Motor neuron (in vitro differentiated cells): ENCODE measurements at regions not wholly inside any gene's neighbourhood (a gene's known extent, or its start where the extent isn't known, plus 50 kb on each side); places are given as distances from the start of the nearest gene placed in this dataset.
"Not testable (repeated sequence)": the region's sequence is repeated elsewhere in the genome, so short reads cannot be mapped to it uniquely, and the experiment has no call there.

Experiments
- ATAC-seq, 8 experiments: fragments of 200-7000 bp; cut with Tn5 transposase; replicated peaks in 6 of 8; 2 replicates each; pipeline ENCODE4 v1.8.0; 2021; ENCODE audit warnings: mild to moderate bottlenecking in 8 of 8, moderate library complexity in 8 of 8
- H3K27ac ChIP-seq, 2 donors: fragments of 250-450 bp; sonication (Bioruptor Pico); 2 replicates each; pipeline ENCODE4 v1.9.0; 2021; ENCODE audit warnings: antibody characterized with exemption in 2 of 2, mild to moderate bottlenecking in 2 of 2, moderate library complexity in 1 of 2
- H3K4me1 ChIP-seq, 2 donors: fragments of 250-450 bp; sonication (Bioruptor Pico); replicated peaks in 1 of 2; 2 replicates each; pipeline ENCODE4 v1.6.1; 2021; ENCODE audit warnings: antibody characterized with exemption in 2 of 2, mild to moderate bottlenecking in 2 of 2, moderate library complexity in 1 of 2
- H3K4me3 ChIP-seq, 5 donors: fragments of 250-450 bp; sonication (Bioruptor Pico); 2 replicates each; pipeline ENCODE4 v1.9.0; 2021; ENCODE audit warnings: antibody characterized with exemption in 5 of 5, mild to moderate bottlenecking in 5 of 5, moderate library complexity in 4 of 5
- WGBS, 10 experiments: fragments of 450-650 bp; shearing (Covaris generic); methylation state at CpG; one replicate each; pipeline ENCODE4 v1.0.0; 2022; 5-methylcytosine and 5-hydroxymethylcytosine counted together
- in situ Hi-C, 9 experiments: fragments of 400-800 bp; cut with MboI; loops; one replicate each; pipeline ENCODE4 v1.15.0; 2021; ENCODE audit warnings: low sequenced_read_pairs in 9 of 9, low pct_unique_long_range_greater_than_20kb in 2 of 9; ENCODE audit not compliant: unreplicated experiment in 9 of 9

DNA sequence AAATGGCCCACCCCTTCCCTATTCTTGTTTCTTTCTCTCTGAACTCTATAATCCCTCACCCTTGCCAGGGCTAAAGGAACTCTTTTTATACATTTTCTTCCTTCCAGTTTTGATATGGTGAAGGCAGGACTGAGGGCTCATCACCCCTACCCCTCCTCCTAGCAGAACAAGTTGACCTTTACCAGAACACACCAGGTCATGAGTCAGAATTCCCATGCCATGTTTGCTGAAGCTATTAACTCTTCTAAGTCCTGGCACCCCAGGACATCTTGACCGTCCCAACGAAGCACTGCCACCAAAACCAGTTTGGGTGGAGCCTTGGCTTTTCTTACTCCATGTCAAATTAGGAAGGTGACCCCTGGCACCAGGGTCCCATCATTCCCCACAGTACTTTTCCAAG lies 57.5 kb upstream of the DYNLT3 start:
- ATAC-seq = no peak
- no peak overlapping the region for H3K4me3 ChIP-seq
- H3K4me1 ChIP-seq = no peaks in the 10 kb centered on the region
- WGBS, 10 experiments = 25 to 80% methylated on average over 1 to 2 of the region's 2 CpGs; no CpG with 5 or more reads in 8 of the 10 experiments
- H3K27ac ChIP-seq = no peak overlapping the region
- in situ Hi-C loops = loop anchor here in 2 of 9 experiments (25.0 kb wide), 1 partner anchor 257 kb away; no protein-coding TSS in a partner anchor

DNA sequence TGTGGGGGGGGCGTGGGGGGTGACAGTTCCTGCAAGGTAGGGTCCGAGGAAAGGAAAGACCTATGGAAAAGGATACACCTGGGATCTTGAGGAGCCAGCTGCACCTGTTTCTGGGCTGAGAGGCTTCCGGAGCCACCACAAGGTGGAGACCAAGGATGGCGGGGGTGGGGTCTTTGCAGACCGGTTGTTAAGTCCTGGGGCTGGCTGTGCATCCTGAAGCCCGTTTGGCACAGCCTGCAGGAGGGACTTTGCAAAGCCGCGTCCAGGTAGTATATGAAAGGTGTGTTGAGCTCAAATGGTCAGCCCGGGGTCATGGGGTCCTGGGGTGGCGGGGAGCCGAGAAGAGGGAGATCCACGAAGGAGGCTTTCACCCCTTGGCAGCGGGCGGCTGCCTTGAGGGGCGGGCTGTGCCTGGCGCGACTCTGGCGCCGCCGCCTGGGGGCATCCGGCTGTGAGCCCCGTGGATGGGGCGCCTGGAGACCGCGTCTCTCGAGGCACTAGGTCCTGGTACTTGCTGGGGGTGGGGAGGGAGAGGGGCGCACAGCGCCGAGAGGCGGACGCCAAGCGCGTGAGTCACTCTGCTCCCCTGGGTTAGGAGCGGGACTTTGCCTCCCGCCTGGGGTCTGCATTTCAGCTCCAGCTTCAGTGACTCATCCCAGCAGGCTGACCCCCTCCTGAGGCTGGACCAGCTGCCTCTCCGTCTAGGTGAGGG lies 58.2 kb upstream of the DYNLT3 start:
- WGBS, 10 experiments = no CpG with 5 or more reads among the region's 36 CpGs
- peak; percentile 50 to 98 (median 94) for ATAC-seq
- Histone ChIP-seq H3K4me3 (peak overlapping the region; percentile 8 to 13 (median 8)), H3K27ac (no peak overlapping the region), H3K4me1 (no peaks in the 10 kb centered on the region)
- in situ Hi-C loops = loop anchor here in 2 of 9 experiments (25.0 kb wide), 1 partner anchor 257 kb away; no protein-coding TSS in a partner anchor

DNA sequence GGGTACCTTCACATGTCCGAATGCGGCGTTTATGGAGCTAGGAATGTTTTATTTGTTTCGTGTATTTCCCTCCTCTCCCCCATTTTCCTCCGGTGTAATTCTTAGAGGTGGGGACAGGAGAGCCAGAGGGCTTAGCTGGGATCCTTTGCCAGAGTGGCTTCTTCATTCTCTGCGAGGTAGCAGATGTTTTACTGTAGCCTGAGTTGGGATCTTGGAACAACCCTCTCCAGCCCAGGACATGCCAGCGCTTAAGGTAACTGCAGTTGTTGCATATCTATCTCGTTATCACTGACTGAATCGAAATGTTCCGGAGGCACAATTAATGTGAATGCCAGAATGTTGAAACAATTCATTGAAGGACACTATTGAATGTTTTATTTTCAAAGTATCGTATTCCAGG lies 59.0 kb upstream of the DYNLT3 start:
- ATAC-seq = peak in 1 of 8 experiments; percentile 48
- Histone ChIP-seq H3K4me3 (peak overlapping the region in 1 of 5 donors; percentile 13), H3K4me1 (no peaks in the 10 kb centered on the region), H3K27ac (no peak overlapping the region)
- in situ Hi-C loops = loop anchor here in 2 of 9 experiments (25.0 kb wide), 1 partner anchor 256 kb away; no protein-coding TSS in a partner anchor
- WGBS, 10 experiments = 0 to 78% (median 54%) methylated on average over 1 to 7 of the region's 11 CpGs; no CpG with 5 or more reads in 4 of the 10 experiments

DNA sequence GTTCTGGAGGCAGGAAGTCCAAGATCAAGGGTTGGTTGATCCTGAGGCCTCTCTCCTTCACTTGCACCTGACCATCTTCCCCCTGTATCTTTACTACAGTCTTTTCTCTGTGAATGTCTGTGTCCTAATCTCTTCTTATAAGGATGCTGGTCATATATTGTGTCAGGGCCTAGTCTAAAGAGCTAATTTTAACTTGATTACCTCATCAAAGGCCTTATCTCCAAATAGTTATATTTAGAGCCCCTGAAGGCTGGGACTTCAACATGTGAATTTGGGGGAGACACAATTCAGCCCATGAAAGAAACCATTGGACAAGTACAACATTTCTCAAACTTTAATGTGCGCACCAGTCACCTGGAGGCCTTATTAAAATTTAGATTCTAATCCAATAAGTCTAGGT lies 62.8 kb upstream of the DYNLT3 start:
- no peak overlapping the region for H3K4me3 ChIP-seq
- WGBS, 10 experiments = 100% methylated on average over 1 of the region's 1 CpG; no CpG with 5 or more reads in 9 of the 10 experiments
- no peak for ATAC-seq
- in situ Hi-C loops = loop anchor here in 2 of 9 experiments (25.0 kb wide), 1 partner anchor 252 kb away; no protein-coding TSS in a partner anchor
- H3K4me1 ChIP-seq = no peaks in the 10 kb centered on the region
- no peak overlapping the region for H3K27ac ChIP-seq

DNA sequence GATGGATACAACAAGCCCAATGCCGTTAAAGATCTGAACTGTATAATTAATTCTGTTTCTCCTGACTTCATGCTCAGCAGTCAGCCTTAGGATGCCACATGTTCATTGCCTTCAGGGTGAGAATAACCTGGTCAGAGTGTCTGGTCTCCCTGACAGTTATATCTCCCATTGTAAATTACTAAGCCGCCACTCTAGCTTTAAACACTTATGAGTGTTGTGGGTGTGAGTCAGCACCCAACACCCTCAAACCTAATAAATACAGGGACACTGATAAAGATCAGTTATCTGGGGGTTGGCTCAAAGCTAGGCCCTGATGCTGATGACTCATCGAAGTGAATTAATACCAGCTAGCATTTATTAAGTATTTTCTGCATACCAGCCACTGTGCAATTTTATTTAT lies 64.9 kb upstream of the DYNLT3 start:
- ATAC-seq = peak; percentile 50 to 90 (median 73)
- Histone ChIP-seq H3K27ac (no peak overlapping the region), H3K4me1 (no peaks in the 10 kb centered on the region), H3K4me3 (no peak overlapping the region)
- in situ Hi-C loops = loop anchor here in 2 of 9 experiments (25.0 kb wide), 1 partner anchor 250 kb away; no protein-coding TSS in a partner anchor
- WGBS, 10 experiments = 20 to 100% (median 45%) methylated on average over 1 to 2 of the region's 3 CpGs; no CpG with 5 or more reads in 7 of the 10 experiments

DNA sequence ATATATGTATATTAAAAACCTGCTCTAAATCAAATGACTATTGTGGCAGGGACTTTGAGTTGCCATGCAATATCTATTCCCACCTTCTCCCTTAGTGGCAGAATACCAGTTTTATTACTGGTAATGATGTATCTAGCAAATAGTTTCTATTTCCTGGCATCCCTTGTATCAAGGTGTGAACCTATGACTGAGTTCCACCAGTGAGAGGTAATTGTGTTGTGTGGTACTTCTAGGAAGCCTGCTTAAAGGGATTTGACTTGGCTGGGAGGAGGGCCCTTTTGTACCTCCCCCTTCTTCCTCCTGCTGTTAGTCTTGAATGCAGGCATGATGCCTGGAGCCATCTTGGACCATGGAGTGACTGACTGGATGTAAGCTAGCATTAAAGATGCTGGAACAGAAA lies 65.4 kb upstream of the DYNLT3 start:
- H3K4me1 ChIP-seq = no peaks in the 10 kb centered on the region
- ATAC-seq = peak in 1 of 8 experiments; percentile 44
- in situ Hi-C loops = loop anchor here in 2 of 9 experiments (25.0 kb wide), 1 partner anchor 250 kb away; no protein-coding TSS in a partner anchor
- H3K27ac ChIP-seq = no peak overlapping the region
- H3K4me3 ChIP-seq = no peak overlapping the region

DNA sequence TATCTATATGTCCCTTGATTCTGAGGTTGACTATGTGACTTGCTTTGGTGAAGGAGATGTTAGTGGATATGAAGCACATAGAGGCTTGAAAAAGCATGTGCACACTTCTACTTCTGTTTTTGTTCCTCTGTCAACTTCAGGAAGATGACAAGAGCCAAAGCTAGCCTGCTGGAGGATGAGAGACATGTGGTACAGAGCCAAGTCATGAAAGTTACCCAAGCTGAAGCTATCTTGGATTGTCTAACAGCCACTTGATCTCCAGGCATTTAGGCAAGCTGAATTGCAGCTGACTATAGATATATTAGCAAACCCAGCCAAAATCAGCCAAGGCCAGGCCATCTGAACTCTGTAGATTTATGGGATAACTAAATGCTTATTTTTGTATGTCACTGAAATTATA lies 70.8 kb upstream of the DYNLT3 start:
- Histone ChIP-seq H3K4me3 (no peak overlapping the region), H3K4me1 (no peaks in the 10 kb centered on the region), H3K27ac (no peak overlapping the region)
- in situ Hi-C loops = loop anchor here in 2 of 9 experiments (25.0 kb wide), 1 partner anchor 244 kb away; no protein-coding TSS in a partner anchor
- no peak for ATAC-seq

DNA sequence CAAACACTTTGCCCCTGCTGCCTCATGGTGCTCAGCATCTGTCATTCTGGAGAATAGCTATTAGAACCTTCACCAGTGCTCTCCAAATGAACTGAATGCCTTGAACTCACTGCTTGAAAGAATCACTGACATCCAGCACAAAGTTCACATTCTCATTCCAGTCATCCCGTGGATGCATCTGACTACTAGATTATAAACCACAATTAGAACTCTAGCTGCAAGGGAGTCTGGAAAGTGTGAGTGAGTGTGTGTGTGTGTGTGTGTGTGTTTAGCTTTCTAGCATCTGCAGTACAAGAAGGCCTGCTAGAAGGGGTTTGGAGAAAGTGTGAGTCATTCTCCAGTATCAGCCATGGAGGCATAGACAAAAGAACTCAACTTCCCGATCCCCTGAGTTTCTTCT lies 71.3 kb upstream of the DYNLT3 start:
- Histone ChIP-seq H3K4me1 (no peaks in the 10 kb centered on the region), H3K27ac (no peak overlapping the region), H3K4me3 (no peak overlapping the region)
- WGBS, 10 experiments = 60% methylated on average over 1 of the region's 2 CpGs; no CpG with 5 or more reads in 9 of the 10 experiments
- ATAC-seq = no peak
- in situ Hi-C loops = loop anchor here in 2 of 9 experiments (25.0 kb wide), 1 partner anchor 244 kb away; no protein-coding TSS in a partner anchor

DNA sequence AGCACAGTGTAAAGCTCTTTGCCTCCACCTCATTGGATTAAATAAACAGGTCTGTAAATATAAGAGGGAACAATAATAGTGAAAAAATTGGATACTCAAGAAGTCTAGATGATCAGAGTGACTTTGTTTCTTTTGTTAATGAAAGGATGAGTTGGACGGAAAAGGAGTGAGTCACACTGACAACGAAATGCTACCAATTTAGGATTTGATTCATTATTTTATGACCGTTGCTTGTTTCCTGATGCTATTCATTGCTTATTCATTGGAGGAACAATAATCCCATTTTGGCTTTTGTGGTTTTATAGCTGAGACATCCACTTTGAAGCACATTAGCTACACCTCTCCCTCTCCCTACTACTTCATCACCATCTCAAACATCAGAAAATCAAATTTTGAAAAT lies 74.4 kb upstream of the DYNLT3 start:
- in situ Hi-C loops = loop anchor here in 2 of 9 experiments (25.0 kb wide), 1 partner anchor 241 kb away; no protein-coding TSS in a partner anchor
- 0 to 100% (median 0%) methylated on average over 1 to 3 of the region's 3 CpGs; no CpG with 5 or more reads in 3 of the 10 experiments for WGBS, 10 experiments

DNA sequence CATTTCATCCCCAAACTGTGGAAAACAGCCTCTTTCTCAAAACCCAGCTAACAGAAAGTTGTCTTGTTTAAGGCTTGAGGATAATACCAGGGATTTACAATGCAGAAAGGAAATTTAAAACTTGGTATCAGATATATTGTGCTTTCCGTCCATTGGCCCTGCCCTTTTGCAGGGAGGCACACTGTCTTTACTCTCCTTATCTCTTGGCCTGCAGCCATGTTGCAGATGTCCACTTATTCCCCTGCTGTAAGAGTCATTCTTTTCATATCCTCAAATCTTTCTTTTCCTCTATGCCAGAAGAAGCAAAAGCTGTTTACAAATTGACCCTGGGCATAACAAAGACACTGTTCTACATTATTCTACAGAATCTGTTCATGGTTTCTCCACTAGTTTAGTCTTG lies 75.6 kb upstream of the DYNLT3 start:
- in situ Hi-C loops = loop anchor here in 2 of 9 experiments (25.0 kb wide), 1 partner anchor 239 kb away; no protein-coding TSS in a partner anchor
- no peak for ATAC-seq
- WGBS, 10 experiments = 67 to 100% (median 100%) methylated on average over 1 of the region's 1 CpG; no CpG with 5 or more reads in 6 of the 10 experiments

More for the DNA sequence above, 74.4 kb upstream of the DYNLT3 start:
- ATAC-seq = peak in 3 of 8 experiments; percentile 9 to 64 (median 43)
- Histone ChIP-seq H3K4me3 (no peak overlapping the region), H3K4me1 (no peaks in the 10 kb centered on the region), H3K27ac (no peak overlapping the region)

DNA sequence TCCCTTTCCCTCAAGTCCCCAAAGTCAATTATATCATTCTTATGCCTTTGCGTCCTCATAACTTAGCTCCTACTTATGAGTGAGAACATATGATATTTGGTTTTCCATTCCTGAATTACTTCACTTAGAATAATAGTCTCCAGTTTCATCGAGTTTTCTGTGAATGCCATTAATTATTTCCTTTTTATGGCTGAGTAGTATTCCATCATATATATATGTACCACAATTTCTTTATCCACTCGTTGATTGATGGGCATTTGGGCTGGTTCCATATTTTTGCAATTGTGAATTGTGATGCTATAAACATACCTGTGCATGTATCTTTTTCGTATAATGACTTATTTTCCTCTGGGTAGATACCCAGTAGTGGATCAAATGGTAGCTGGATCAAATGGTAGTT lies 78.4 kb upstream of the DYNLT3 start:
- H3K27ac ChIP-seq, H3K4me3 ChIP-seq, ATAC-seq, H3K4me1 ChIP-seq: not testable (repeated sequence)
- 29 to 100% (median 87%) methylated on average over 1 to 4 of the region's 4 CpGs; no CpG with 5 or more reads in 3 of the 10 experiments for WGBS, 10 experiments
- in situ Hi-C loops = loop anchor here in 1 of 9 experiments (25.0 kb wide), 1 partner anchor 237 kb away; no protein-coding TSS in a partner anchor

More for the DNA sequence above, 75.6 kb upstream of the DYNLT3 start:
- H3K4me3 ChIP-seq = no peak overlapping the region
- no peak overlapping the region for H3K27ac ChIP-seq
- H3K4me1 ChIP-seq = no peaks in the 10 kb centered on the region

DNA sequence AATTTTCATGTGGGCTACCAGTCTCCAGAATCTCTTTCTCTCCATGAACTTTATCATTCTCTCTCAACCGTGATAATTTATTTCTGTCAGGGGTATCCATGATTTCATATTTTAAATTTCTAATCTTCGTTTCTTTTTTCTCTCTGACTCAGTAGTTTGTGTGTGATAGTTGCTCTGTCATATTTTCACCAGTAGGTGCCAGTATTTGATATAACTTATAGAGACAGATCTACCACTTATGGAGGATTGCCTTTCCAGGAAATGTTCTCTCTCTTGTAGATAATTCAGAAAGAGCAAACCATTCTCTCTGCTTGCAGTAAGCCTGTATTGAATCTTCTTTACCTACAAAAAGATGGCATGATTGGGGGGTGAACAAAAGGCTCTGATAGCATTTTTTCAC lies 79.3 kb upstream of the DYNLT3 start:
- Histone ChIP-seq H3K4me3 (no peak overlapping the region), H3K27ac (no peak overlapping the region), H3K4me1 (no peaks in the 10 kb centered on the region)
- peak in 3 of 8 experiments; percentile 43 to 70 (median 57) for ATAC-seq
- 0 to 39% (median 19%) methylated on average over 1 to 2 of the region's 2 CpGs; no CpG with 5 or more reads in 1 of the 10 experiments for WGBS, 10 experiments
- in situ Hi-C loops = loop anchor here in 1 of 9 experiments (25.0 kb wide), 1 partner anchor 236 kb away; no protein-coding TSS in a partner anchor

DNA sequence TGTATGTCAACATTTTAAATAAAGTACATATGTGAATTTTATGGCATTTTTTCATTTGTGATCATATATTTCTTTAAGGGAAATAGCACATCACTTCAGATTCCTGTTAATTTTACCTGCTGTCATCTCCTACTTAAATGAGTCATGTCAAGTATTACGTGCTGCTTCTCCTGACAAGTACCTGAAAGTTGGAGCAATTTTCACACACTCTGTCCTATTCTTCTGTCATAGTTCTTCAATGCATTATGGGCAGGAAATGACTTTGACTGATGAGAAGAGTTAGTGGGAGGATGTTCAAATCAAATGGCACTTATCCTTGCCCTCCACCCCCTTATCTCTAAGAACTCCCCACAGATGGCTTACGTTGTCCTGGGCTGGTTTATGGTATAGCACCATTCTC lies 64.2 kb upstream of the SYTL5 start:
- in situ Hi-C loops = loop anchor here in 1 of 9 experiments (25.0 kb wide), 1 partner anchor 220 kb away; no protein-coding TSS in a partner anchor
- 58 to 100% (median 86%) methylated on average over 1 to 2 of the region's 2 CpGs; no CpG with 5 or more reads in 3 of the 10 experiments for WGBS, 10 experiments
- ATAC-seq = no peak
- H3K4me1 ChIP-seq = no peaks in the 10 kb centered on the region
- H3K27ac ChIP-seq = no peak overlapping the region
- no peak overlapping the region for H3K4me3 ChIP-seq
